ENCODE measurements at regions not wholly inside any gene's neighbourhood (a gene's known extent, or its start where the extent isn't known, plus 50 kb on each side); places are given as distances from the start of the nearest gene placed in this dataset.
A peak's percentile ranks its signal among the peaks of the same experiment; 100 is the strongest.
"Not testable (repeated sequence)": the region's sequence is repeated elsewhere in the genome, so short reads cannot be mapped to it uniquely, and the experiment has no call there.

DNA sequence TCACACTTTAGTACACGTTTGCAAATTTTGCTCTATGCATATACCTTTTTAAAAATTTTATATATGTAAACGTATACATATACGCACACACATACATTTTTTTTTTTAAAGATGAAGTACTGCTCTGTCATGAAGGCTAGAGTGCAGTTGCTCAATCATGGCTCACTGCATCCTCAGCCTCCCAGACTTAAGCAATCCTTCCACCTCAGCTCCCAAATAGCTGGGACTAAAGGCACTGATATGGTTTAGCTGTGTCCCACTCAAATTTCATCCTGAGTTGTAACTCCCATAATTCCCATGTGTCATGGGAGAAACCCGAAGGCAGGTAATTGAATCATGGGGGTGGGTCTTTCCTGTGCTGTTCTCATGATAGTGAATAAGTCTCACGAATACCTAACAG, 220.8 kb upstream of the CAND1 start:
- H2BK120ac ChIP-seq (ENCODE audit: insufficient read depth, low read length, poor library complexity) = no peak overlapping the region
- H4K12ac ChIP-seq (ENCODE audit: low read depth, low read length) = no peak overlapping the region

GRCh38 chr12:67049199-67049598, 220.0 kb upstream of the CAND1 start:
- H3K27ac ChIP-seq (ENCODE audit: low read depth, low read length); H3K4me2 ChIP-seq (ENCODE audit: low read length): not testable (repeated sequence)

More for the DNA sequence above, 220.8 kb upstream of the CAND1 start:
- H3K4me2 ChIP-seq (ENCODE audit: low read length) = no peak overlapping the region
- H2BK5ac ChIP-seq (ENCODE audit: low read depth, low read length, poor library complexity) = no peak overlapping the region
- H3K4me3 ChIP-seq (ENCODE audit: low read depth, low read length) = no peak overlapping the region
- H3K14ac ChIP-seq (ENCODE audit: low read length) = no peak overlapping the region
- H2BK12ac ChIP-seq (ENCODE audit: low read length) = no peak overlapping the region
- no peaks in the 10 kb centered on the region for H3K36me3 ChIP-seq (ENCODE audit: control insufficient read depth in 1 of 2, insufficient read depth in 2 of 2, low read length in 2 of 2)
- no peak overlapping the region for H3K23ac ChIP-seq (ENCODE audit: low read length)
- H3K18ac ChIP-seq (ENCODE audit: low read length) = no peak overlapping the region
- H4K91ac ChIP-seq (ENCODE audit: low read depth, low read length) = no peak overlapping the region
- no CpG with 5 or more reads among the region's 5 CpGs for WGBS (ENCODE audit: extremely low coverage, insufficient coverage, insufficient read length)
- no peak overlapping the region for H3K27ac ChIP-seq (ENCODE audit: low read depth, low read length)
- no peak overlapping the region for H4K8ac ChIP-seq (ENCODE audit: low read depth, low read length)
- no peak overlapping the region for H2AK5ac ChIP-seq (ENCODE audit: low read length)
- no peak overlapping the region for H3K9ac ChIP-seq (ENCODE audit: low read length)
- no peaks in the 10 kb centered on the region for H3K79me1 ChIP-seq (ENCODE audit: low read length)
- H2AFZ ChIP-seq (ENCODE audit: insufficient read depth, low read length, poor library complexity) = no peak overlapping the region
- H3K4me1 ChIP-seq (ENCODE audit: control insufficient read depth in 1 of 2, insufficient read depth in 2 of 2, low read length in 2 of 2) = peaks cover 3 to 10% of the 10 kb centered on the region in 2 experiments
- H3K27me3 ChIP-seq (ENCODE audit: insufficient read depth, low read length) = no peaks in the 10 kb centered on the region
- peak; percentile 30 to 54 for DNase-seq
- H3K9me3 ChIP-seq (ENCODE audit: insufficient read depth, low read depth, low read length) = no peaks in the 10 kb centered on the region
- H3K79me2 ChIP-seq (ENCODE audit: control insufficient read depth, insufficient read depth, low read length, poor library complexity) = peaks cover 1% of the 10 kb centered on the region
- no peak overlapping the region for H3K4ac ChIP-seq (ENCODE audit: low read depth, low read length)

DNA sequence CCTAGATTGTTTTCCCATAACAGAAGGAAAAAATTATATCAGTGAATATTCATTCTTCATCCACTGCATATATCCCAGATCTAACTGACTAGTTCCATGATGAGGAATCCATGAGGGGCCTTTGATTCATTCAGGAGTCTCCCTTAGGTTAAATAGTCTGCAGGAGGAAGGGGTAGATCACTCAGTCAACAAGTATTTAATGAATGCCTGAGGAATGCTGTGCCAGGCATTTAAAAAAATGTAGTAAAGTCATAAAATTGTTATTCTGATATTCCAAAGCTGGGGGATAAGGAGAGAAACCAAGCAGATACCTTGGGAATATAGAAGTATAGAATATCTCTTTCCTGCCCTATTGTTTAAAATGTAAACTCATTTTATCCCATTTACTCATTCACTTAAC, 216.2 kb upstream of the CAND1 start:
- Histone ChIP-seq H3K18ac (ENCODE audit: low read length) (no peak overlapping the region), H2BK12ac (ENCODE audit: low read length) (no peak overlapping the region), H3K27ac (ENCODE audit: low read depth, low read length) (no peak overlapping the region), H2AFZ (ENCODE audit: insufficient read depth, low read length, poor library complexity) (no peak overlapping the region), H3K4ac (ENCODE audit: low read depth, low read length) (no peak overlapping the region), H3K27me3 (ENCODE audit: insufficient read depth, low read length) (no peaks in the 10 kb centered on the region), H3K14ac (ENCODE audit: low read length) (no peak overlapping the region), H3K36me3 (ENCODE audit: control insufficient read depth in 1 of 2, insufficient read depth in 2 of 2, low read length in 2 of 2) (no peaks in the 10 kb centered on the region), H4K91ac (ENCODE audit: low read depth, low read length) (no peak overlapping the region), H3K23ac (ENCODE audit: low read length) (no peak overlapping the region), H4K12ac (ENCODE audit: low read depth, low read length) (no peak overlapping the region), H3K4me3 (ENCODE audit: low read depth, low read length) (no peak overlapping the region), H3K9ac (ENCODE audit: low read length) (no peak overlapping the region), H3K79me1 (ENCODE audit: low read length) (no peaks in the 10 kb centered on the region), H2AK5ac (ENCODE audit: low read length) (no peak overlapping the region), H2BK5ac (ENCODE audit: low read depth, low read length, poor library complexity) (no peak overlapping the region), H3K4me1 (ENCODE audit: control insufficient read depth in 1 of 2, insufficient read depth in 2 of 2, low read length in 2 of 2) (peaks cover 3 to 4% of the 10 kb centered on the region in 2 experiments), H2BK120ac (ENCODE audit: insufficient read depth, low read length, poor library complexity) (no peak overlapping the region), H3K9me3 (ENCODE audit: insufficient read depth, low read depth, low read length) (no peaks in the 10 kb centered on the region), H3K79me2 (ENCODE audit: control insufficient read depth, insufficient read depth, low read length, poor library complexity) (no peaks in the 10 kb centered on the region), H3K4me2 (ENCODE audit: low read length) (no peak overlapping the region), H4K8ac (ENCODE audit: low read depth, low read length) (no peak overlapping the region)
- peak in 1 of 2 donors; percentile 13 for DNase-seq

More at GRCh38 chr12:67049199-67049598, 220.0 kb upstream of the CAND1 start:
- not testable (repeated sequence) for H2BK12ac ChIP-seq (ENCODE audit: low read length); H3K18ac ChIP-seq (ENCODE audit: low read length); H4K12ac ChIP-seq (ENCODE audit: low read depth, low read length); H3K36me3 ChIP-seq (ENCODE audit: control insufficient read depth in 1 of 2, insufficient read depth in 2 of 2, low read length in 2 of 2); H3K4ac ChIP-seq (ENCODE audit: low read depth, low read length); H3K79me1 ChIP-seq (ENCODE audit: low read length); DNase-seq; H4K8ac ChIP-seq (ENCODE audit: low read depth, low read length); H2AK5ac ChIP-seq (ENCODE audit: low read length); H3K9ac ChIP-seq (ENCODE audit: low read length); H2AFZ ChIP-seq (ENCODE audit: insufficient read depth, low read length, poor library complexity); H3K27me3 ChIP-seq (ENCODE audit: insufficient read depth, low read length); H3K14ac ChIP-seq (ENCODE audit: low read length); H4K91ac ChIP-seq (ENCODE audit: low read depth, low read length); H3K23ac ChIP-seq (ENCODE audit: low read length); H3K79me2 ChIP-seq (ENCODE audit: control insufficient read depth, insufficient read depth, low read length, poor library complexity); H2BK5ac ChIP-seq (ENCODE audit: low read depth, low read length, poor library complexity); H2BK120ac ChIP-seq (ENCODE audit: insufficient read depth, low read length, poor library complexity); H3K9me3 ChIP-seq (ENCODE audit: insufficient read depth, low read depth, low read length); H3K4me3 ChIP-seq (ENCODE audit: low read depth, low read length); H3K4me1 ChIP-seq (ENCODE audit: control insufficient read depth in 1 of 2, insufficient read depth in 2 of 2, low read length in 2 of 2)
- no CpG with 5 or more reads among the region's 4 CpGs for WGBS (ENCODE audit: extremely low coverage, insufficient coverage, insufficient read length)

DNA sequence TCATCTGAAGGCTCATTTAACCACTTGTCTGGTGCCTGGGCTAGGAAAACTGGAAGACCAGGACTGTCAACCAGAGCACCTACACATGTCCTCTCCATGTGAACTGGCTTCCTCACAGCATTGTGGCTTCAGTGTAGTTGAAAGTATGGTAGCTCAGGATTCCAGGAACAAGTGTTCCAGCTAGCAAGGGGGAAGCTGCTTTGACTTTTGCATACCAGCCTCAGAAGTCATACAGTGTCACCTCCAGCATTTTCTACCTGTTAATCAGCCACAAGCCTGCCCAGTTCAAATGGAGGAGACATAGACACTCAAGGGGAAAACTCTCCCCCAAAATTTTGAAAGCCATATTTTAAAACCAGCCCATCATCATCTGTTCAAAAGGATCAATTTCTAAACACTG, 212.8 kb upstream of the CAND1 start:
- no peaks in the 10 kb centered on the region for H3K79me2 ChIP-seq (ENCODE audit: control insufficient read depth, insufficient read depth, low read length, poor library complexity)
- H3K9me3 ChIP-seq (ENCODE audit: insufficient read depth, low read depth, low read length) = no peaks in the 10 kb centered on the region
- H3K4me1 ChIP-seq (ENCODE audit: control insufficient read depth in 1 of 2, insufficient read depth in 2 of 2, low read length in 2 of 2) = peaks cover 3 to 4% of the 10 kb centered on the region in 2 experiments
- no peak overlapping the region for H3K4me3 ChIP-seq (ENCODE audit: low read depth, low read length)
- H3K27ac ChIP-seq (ENCODE audit: low read depth, low read length) = no peak overlapping the region
- H3K27me3 ChIP-seq (ENCODE audit: insufficient read depth, low read length) = no peaks in the 10 kb centered on the region
- no peak overlapping the region for H2BK5ac ChIP-seq (ENCODE audit: low read depth, low read length, poor library complexity)
- DNase-seq = peak; percentile 60 to 69
- no peak overlapping the region for H3K4ac ChIP-seq (ENCODE audit: low read depth, low read length)
- no peak overlapping the region for H4K12ac ChIP-seq (ENCODE audit: low read depth, low read length)
- H2BK12ac ChIP-seq (ENCODE audit: low read length) = no peak overlapping the region
- H2AK5ac ChIP-seq (ENCODE audit: low read length) = no peak overlapping the region
- H3K18ac ChIP-seq (ENCODE audit: low read length) = no peak overlapping the region
- no peak overlapping the region for H3K4me2 ChIP-seq (ENCODE audit: low read length)
- H4K8ac ChIP-seq (ENCODE audit: low read depth, low read length) = no peak overlapping the region
- H3K14ac ChIP-seq (ENCODE audit: low read length) = no peak overlapping the region
- no peak overlapping the region for H2BK120ac ChIP-seq (ENCODE audit: insufficient read depth, low read length, poor library complexity)
- no peaks in the 10 kb centered on the region for H3K79me1 ChIP-seq (ENCODE audit: low read length)
- no peak overlapping the region for H3K23ac ChIP-seq (ENCODE audit: low read length)
- H3K36me3 ChIP-seq (ENCODE audit: control insufficient read depth in 1 of 2, insufficient read depth in 2 of 2, low read length in 2 of 2) = no peaks in the 10 kb centered on the region
- no peak overlapping the region for H3K9ac ChIP-seq (ENCODE audit: low read length)
- H4K91ac ChIP-seq (ENCODE audit: low read depth, low read length) = no peak overlapping the region
- H2AFZ ChIP-seq (ENCODE audit: insufficient read depth, low read length, poor library complexity) = no peak overlapping the region
